ENCODE measurements at regions not wholly inside any gene's neighbourhood (a gene's known extent, or its start where the extent isn't known, plus 50 kb on each side); places are given as distances from the start of the nearest gene placed in this dataset.

- TF ChIP-seq CTCF (conservative IDR thresholded peaks at IDR 0.05) (no peak), ZFX (IDR thresholded peaks at IDR 0.05) (no peak)
- H3K27ac ChIP-seq: no peak overlapping the region
These were observed 83.1 kb upstream of the CST7 start for GRCh38 chr20:24866008-24866407.

- TF ChIP-seq CTCF (conservative IDR thresholded peaks at IDR 0.05): no peak
- TF ChIP-seq ZFX (IDR thresholded peaks at IDR 0.05): no peak
- no peak overlapping the region for H3K27ac ChIP-seq
These were observed 82.3 kb upstream of the CST7 start for GRCh38 chr20:24866742-24867141.

GRCh38 chr20:24867556-24867955 is 81.5 kb upstream of the CST7 start:
- H3K27ac ChIP-seq: no peak overlapping the region
- TF ChIP-seq ZFX (IDR thresholded peaks at IDR 0.05): no peak
- no peak for TF ChIP-seq CTCF (conservative IDR thresholded peaks at IDR 0.05)

- no peak overlapping the region for H3K27ac ChIP-seq
- no peak for TF ChIP-seq CTCF (conservative IDR thresholded peaks at IDR 0.05)
- TF ChIP-seq ZFX (IDR thresholded peaks at IDR 0.05): no peak
These were observed 80.6 kb upstream of the CST7 start for GRCh38 chr20:24868396-24868927.

- H3K27ac ChIP-seq: no peak overlapping the region
- TF ChIP-seq ZFX (IDR thresholded peaks at IDR 0.05): no peak
- no peak for TF ChIP-seq CTCF (conservative IDR thresholded peaks at IDR 0.05)
These were observed 80.1 kb upstream of the CST7 start for GRCh38 chr20:24868959-24869358.

GRCh38 chr20:24870057-24870456 is 79.0 kb upstream of the CST7 start:
- TF ChIP-seq ZFX (IDR thresholded peaks at IDR 0.05) (no peak), CTCF (conservative IDR thresholded peaks at IDR 0.05) (no peak)

GRCh38 chr20:24870881-24871280 is 78.2 kb upstream of the CST7 start:
- TF ChIP-seq CTCF (conservative IDR thresholded peaks at IDR 0.05) (no peak), ZFX (IDR thresholded peaks at IDR 0.05) (no peak)
- H3K27ac ChIP-seq: no peak overlapping the region

More at GRCh38 chr20:24870057-24870456, 79.0 kb upstream of the CST7 start:
- no peak overlapping the region for H3K27ac ChIP-seq

Data from C4-2B (cell line).